ENCODE measurements at regions not wholly inside any gene's neighbourhood (a gene's known extent, or its start where the extent isn't known, plus 50 kb on each side); places are given as distances from the start of the nearest gene placed in this dataset.
"Not testable (repeated sequence)": the region's sequence is repeated elsewhere in the genome, so short reads cannot be mapped to it uniquely, and the experiment has no call there.

DNA sequence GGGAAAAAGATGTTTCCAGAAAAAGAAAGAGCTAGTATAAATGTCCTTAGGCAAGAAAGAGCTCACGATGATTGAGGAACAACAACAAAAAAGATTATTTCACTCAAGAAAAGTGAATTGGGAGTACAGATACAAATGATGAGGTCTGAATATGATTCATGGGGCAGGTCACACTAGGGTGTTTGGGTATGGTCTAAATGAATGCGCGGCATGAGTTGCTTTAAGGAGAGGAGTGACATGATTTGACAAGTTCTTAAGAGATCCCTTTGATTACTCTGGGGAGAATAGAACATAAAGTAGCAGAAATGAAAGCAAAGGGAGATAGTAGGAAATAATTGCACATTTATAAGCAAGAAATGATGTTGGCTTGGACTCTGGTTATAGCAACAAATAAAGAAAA lies 85.9 kb upstream of the AGAP9 start:
- not testable (repeated sequence) for H3K4me2 ChIP-seq (ENCODE audit: low read length, poor library complexity, severe bottlenecking); H3K18ac ChIP-seq (ENCODE audit: low read depth in 1 of 2, low read length in 2 of 2); H2BK15ac ChIP-seq (ENCODE audit: low read depth, poor library complexity, severe bottlenecking); H3K9ac ChIP-seq (ENCODE audit: low read length); H3K9me3 ChIP-seq (ENCODE audit: control insufficient read depth, low read length); H2AK5ac ChIP-seq (ENCODE audit: low read length, severe bottlenecking); H2AFZ ChIP-seq (ENCODE audit: low read depth, low read length); H2BK5ac ChIP-seq (ENCODE audit: low read depth, low read length, poor library complexity, severe bottlenecking); H3K27ac ChIP-seq (ENCODE audit: low read length, poor library complexity, severe bottlenecking); H3K23ac ChIP-seq (ENCODE audit: low read length in 2 of 2); H3K27me3 ChIP-seq (ENCODE audit: control insufficient read depth in 1 of 2, insufficient read depth in 1 of 2, low read length in 2 of 2); H3K36me3 ChIP-seq (ENCODE audit: control insufficient read depth in 1 of 2, insufficient read depth in 2 of 2, low read depth in 1 of 2, low read length in 2 of 2); H3K4me3 ChIP-seq (ENCODE audit: insufficient read depth in 1 of 2, low read depth in 1 of 2, low read length in 2 of 2); H2BK120ac ChIP-seq (ENCODE audit: low read depth, low read length); H4K91ac ChIP-seq (ENCODE audit: low read length); DNase-seq; H3K4ac ChIP-seq (ENCODE audit: low read depth in 1 of 2, low read length in 2 of 2); H3K4me1 ChIP-seq (ENCODE audit: control insufficient read depth, insufficient read depth, low read depth, low read length); H2BK12ac ChIP-seq (ENCODE audit: low read length in 2 of 2); H3K14ac ChIP-seq (ENCODE audit: low read length in 2 of 2); H3K79me1 ChIP-seq (replicated peaks; ENCODE audit: low read length, poor library complexity, severe bottlenecking); H4K8ac ChIP-seq (ENCODE audit: low read length)
- WGBS, result no CpG with 5 or more reads among the region's 3 CpGs

DNA sequence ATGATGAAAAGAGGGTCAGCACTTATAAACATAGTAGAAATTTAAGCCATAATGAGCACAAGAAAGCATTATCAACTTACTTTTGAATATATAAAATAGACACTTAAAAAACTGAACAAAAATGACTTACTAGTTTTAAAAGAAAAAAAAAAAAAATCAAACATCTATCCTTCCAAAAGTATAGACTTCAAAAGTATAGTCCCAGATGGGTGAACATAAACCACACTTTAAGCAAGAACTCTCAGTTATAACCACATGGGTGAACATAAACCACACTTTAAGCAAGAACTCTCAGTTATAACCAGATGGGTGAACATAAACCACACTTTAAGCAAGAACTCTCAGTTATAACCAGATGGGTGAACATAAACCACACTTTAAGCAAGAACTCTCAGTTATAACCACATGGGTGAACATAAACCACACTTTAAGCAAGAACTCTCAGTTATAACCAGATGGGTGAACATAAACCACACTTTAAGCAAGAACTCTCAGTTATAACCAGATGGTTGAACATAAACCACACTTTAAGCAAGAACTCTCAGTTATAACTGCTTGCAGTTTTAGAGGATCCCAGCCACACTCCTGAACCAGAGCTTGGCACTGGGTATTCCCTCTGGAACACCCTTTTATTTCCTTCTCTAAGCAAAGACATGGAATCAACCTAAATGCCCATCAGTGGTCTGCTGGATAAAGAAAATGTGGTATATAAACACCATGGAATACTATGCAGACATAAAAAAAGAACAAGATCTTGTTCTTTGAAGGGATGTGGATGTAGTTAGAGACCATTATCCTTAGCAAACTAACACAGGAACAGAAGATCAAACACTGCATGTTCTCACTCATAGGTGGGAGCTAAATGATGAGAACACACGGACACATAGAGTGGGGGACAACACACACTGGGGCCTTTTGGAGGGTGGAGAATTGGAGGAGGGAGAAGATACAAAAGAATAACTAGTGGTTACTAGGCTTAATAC lies 82.6 kb upstream of the AGAP9 start:
- H3K4ac ChIP-seq (ENCODE audit: low read depth in 1 of 2, low read length in 2 of 2); H3K36me3 ChIP-seq (ENCODE audit: control insufficient read depth in 1 of 2, insufficient read depth in 2 of 2, low read depth in 1 of 2, low read length in 2 of 2); H3K4me3 ChIP-seq (ENCODE audit: insufficient read depth in 1 of 2, low read depth in 1 of 2, low read length in 2 of 2); H3K79me1 ChIP-seq (replicated peaks; ENCODE audit: low read length, poor library complexity, severe bottlenecking); DNase-seq; H2AFZ ChIP-seq (ENCODE audit: low read depth, low read length); H2BK120ac ChIP-seq (ENCODE audit: low read depth, low read length); H3K27me3 ChIP-seq (ENCODE audit: control insufficient read depth in 1 of 2, insufficient read depth in 1 of 2, low read length in 2 of 2); H3K18ac ChIP-seq (ENCODE audit: low read depth in 1 of 2, low read length in 2 of 2); H3K23ac ChIP-seq (ENCODE audit: low read length in 2 of 2); H3K9me3 ChIP-seq (ENCODE audit: control insufficient read depth, low read length); H3K9ac ChIP-seq (ENCODE audit: low read length); H3K4me2 ChIP-seq (ENCODE audit: low read length, poor library complexity, severe bottlenecking); H3K14ac ChIP-seq (ENCODE audit: low read length in 2 of 2); H4K91ac ChIP-seq (ENCODE audit: low read length); H2BK15ac ChIP-seq (ENCODE audit: low read depth, poor library complexity, severe bottlenecking); H2BK12ac ChIP-seq (ENCODE audit: low read length in 2 of 2); H4K8ac ChIP-seq (ENCODE audit: low read length); H3K27ac ChIP-seq (ENCODE audit: low read length, poor library complexity, severe bottlenecking); H2BK5ac ChIP-seq (ENCODE audit: low read depth, low read length, poor library complexity, severe bottlenecking); H2AK5ac ChIP-seq (ENCODE audit: low read length, severe bottlenecking); H3K4me1 ChIP-seq (ENCODE audit: control insufficient read depth, insufficient read depth, low read depth, low read length): not testable (repeated sequence)
- WGBS, result no CpG with 5 or more reads among the region's 1 CpG

DNA sequence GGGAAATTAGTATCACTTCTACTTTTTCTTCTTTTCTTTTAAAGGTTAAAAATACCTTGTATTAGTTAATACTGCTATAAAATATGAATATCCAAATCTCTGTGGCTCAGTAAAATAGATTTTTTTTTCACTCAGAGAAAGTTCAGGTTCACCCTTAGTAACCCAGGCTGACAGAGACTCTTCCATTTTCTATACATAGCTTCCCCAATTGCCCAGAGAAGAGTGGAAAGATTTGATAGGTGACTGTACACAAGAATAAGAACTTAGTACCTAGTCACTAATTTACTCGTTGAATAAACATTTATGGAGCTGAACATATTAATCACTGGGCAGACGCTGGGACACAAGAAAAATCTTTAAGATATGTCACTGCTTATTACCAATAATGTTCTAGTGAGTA lies 77.2 kb upstream of the AGAP9 start:
- H3K36me3 ChIP-seq (ENCODE audit: control insufficient read depth in 1 of 2, insufficient read depth in 2 of 2, low read depth in 1 of 2, low read length in 2 of 2); H2AK5ac ChIP-seq (ENCODE audit: low read length, severe bottlenecking); H3K79me1 ChIP-seq (replicated peaks; ENCODE audit: low read length, poor library complexity, severe bottlenecking); H3K9ac ChIP-seq (ENCODE audit: low read length); H3K14ac ChIP-seq (ENCODE audit: low read length in 2 of 2); H2AFZ ChIP-seq (ENCODE audit: low read depth, low read length); H4K8ac ChIP-seq (ENCODE audit: low read length); H3K4ac ChIP-seq (ENCODE audit: low read depth in 1 of 2, low read length in 2 of 2); H3K4me3 ChIP-seq (ENCODE audit: insufficient read depth in 1 of 2, low read depth in 1 of 2, low read length in 2 of 2); H4K91ac ChIP-seq (ENCODE audit: low read length); H3K27ac ChIP-seq (ENCODE audit: low read length, poor library complexity, severe bottlenecking); H3K23ac ChIP-seq (ENCODE audit: low read length in 2 of 2); H3K9me3 ChIP-seq (ENCODE audit: control insufficient read depth, low read length); H3K4me1 ChIP-seq (ENCODE audit: control insufficient read depth, insufficient read depth, low read depth, low read length); H2BK120ac ChIP-seq (ENCODE audit: low read depth, low read length); H2BK12ac ChIP-seq (ENCODE audit: low read length in 2 of 2); H2BK5ac ChIP-seq (ENCODE audit: low read depth, low read length, poor library complexity, severe bottlenecking); H3K4me2 ChIP-seq (ENCODE audit: low read length, poor library complexity, severe bottlenecking); H3K27me3 ChIP-seq (ENCODE audit: control insufficient read depth in 1 of 2, insufficient read depth in 1 of 2, low read length in 2 of 2); DNase-seq; H3K18ac ChIP-seq (ENCODE audit: low read depth in 1 of 2, low read length in 2 of 2); H2BK15ac ChIP-seq (ENCODE audit: low read depth, poor library complexity, severe bottlenecking): not testable (repeated sequence)
- WGBS, result no CpG with 5 or more reads among the region's 2 CpGs

DNA sequence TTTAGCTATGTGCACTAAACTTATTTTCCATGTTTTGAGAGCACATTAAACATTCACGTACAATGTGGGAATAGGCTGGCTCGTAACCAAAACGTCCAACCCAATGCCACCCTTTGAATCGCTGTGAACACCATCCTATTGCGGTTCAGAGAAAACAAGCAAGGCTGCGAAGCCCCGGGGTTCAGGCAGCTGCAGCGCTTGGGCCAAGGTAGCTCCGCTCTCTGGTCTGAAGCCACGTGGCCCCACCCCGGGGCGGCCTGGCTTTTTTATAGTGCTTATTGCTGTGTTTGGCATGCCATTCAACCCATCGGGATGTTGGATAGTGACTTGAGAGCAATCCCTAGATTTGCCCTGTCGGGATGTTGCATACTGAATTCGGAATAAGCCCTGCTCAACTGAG lies 76.7 kb upstream of the AGAP9 start:
- not testable (repeated sequence) for H3K27ac ChIP-seq (ENCODE audit: low read length, poor library complexity, severe bottlenecking); H2BK15ac ChIP-seq (ENCODE audit: low read depth, poor library complexity, severe bottlenecking); H3K9me3 ChIP-seq (ENCODE audit: control insufficient read depth, low read length); H3K27me3 ChIP-seq (ENCODE audit: control insufficient read depth in 1 of 2, insufficient read depth in 1 of 2, low read length in 2 of 2); DNase-seq; H2BK5ac ChIP-seq (ENCODE audit: low read depth, low read length, poor library complexity, severe bottlenecking); H3K23ac ChIP-seq (ENCODE audit: low read length in 2 of 2); H4K91ac ChIP-seq (ENCODE audit: low read length); H3K79me1 ChIP-seq (replicated peaks; ENCODE audit: low read length, poor library complexity, severe bottlenecking); H3K4ac ChIP-seq (ENCODE audit: low read depth in 1 of 2, low read length in 2 of 2); H2BK120ac ChIP-seq (ENCODE audit: low read depth, low read length); H3K4me1 ChIP-seq (ENCODE audit: control insufficient read depth, insufficient read depth, low read depth, low read length); H3K9ac ChIP-seq (ENCODE audit: low read length); H3K14ac ChIP-seq (ENCODE audit: low read length in 2 of 2); H2AFZ ChIP-seq (ENCODE audit: low read depth, low read length); H4K8ac ChIP-seq (ENCODE audit: low read length); H3K36me3 ChIP-seq (ENCODE audit: control insufficient read depth in 1 of 2, insufficient read depth in 2 of 2, low read depth in 1 of 2, low read length in 2 of 2); H3K4me2 ChIP-seq (ENCODE audit: low read length, poor library complexity, severe bottlenecking); H3K18ac ChIP-seq (ENCODE audit: low read depth in 1 of 2, low read length in 2 of 2); H2BK12ac ChIP-seq (ENCODE audit: low read length in 2 of 2); H2AK5ac ChIP-seq (ENCODE audit: low read length, severe bottlenecking); H3K4me3 ChIP-seq (ENCODE audit: insufficient read depth in 1 of 2, low read depth in 1 of 2, low read length in 2 of 2)
- WGBS, result no CpG with 5 or more reads among the region's 15 CpGs
